Transverse colon (tissue), 3 donors: ENCODE measurements at regions not wholly inside any gene's neighbourhood (a gene's known extent, or its start where the extent isn't known, plus 50 kb on each side); places are given as distances from the start of the nearest gene placed in this dataset.

ENCODE experiments used
- CTCF ChIP-seq, 5 experiments: fragments of 200-600 bp in 3 of 5; fragments of 450-650 bp in 2 of 5; sonication (generic) in 3 of 5; IDR thresholded peaks; 1 replicate in 2 of 5; 2 replicates in 3 of 5; pipeline ENCODE4 v1.5.1; 2016 to 2017; ENCODE audit warnings: antibody characterized with exemption in 5 of 5, inconsistent platforms in 3 of 5, mild to moderate bottlenecking in 2 of 5, moderate library complexity in 1 of 5
- POLR2A ChIP-seq: fragments of 450-650 bp; IDR thresholded peaks from one replicate; pipeline ENCODE4 v1.6.1; 2016; ENCODE audit warnings: antibody characterized with exemption, mild to moderate bottlenecking, moderate library complexity

- no peak for TF ChIP-seq CTCF (IDR thresholded peaks at IDR 0.05)
- TF ChIP-seq POLR2A, result no peak
Observed at GRCh38 chr18:6563896-6564295, 149.2 kb upstream of the L3MBTL4 start.
